Caco-2 (cell line): ENCODE measurements at regions not wholly inside any gene's neighbourhood (a gene's known extent, or its start where the extent isn't known, plus 50 kb on each side); places are given as distances from the start of the nearest gene placed in this dataset.

Experiments used
- BruUV-seq: library from RNA; stranded (reverse); fragments of 400-500 nt; replicated peaks from 2 replicates; lab custom pipeline; 2021; lab: Mats Ljungman, UMichigan
- CTCF ChIA-PET: fragments of 300-600 bp; sonication (Branson Sonifier 250); formaldehyde crosslinking; loops from one replicate; lab custom pipeline; 2022; ENCODE audit warnings: antibody characterized with exemption; lab: Charles Lee
- POLR2A ChIA-PET: fragments of 300-600 bp; sonication (Branson Sonifier 250); formaldehyde crosslinking; loops from one replicate; lab custom pipeline; 2022; ENCODE audit warnings: antibody characterized with exemption; lab: Charles Lee
- DNase-seq, 2 experiments: peaks; one replicate each; pipeline versions ENCODE4 v3.0.0 to v3.0.0-alpha.2; 2020 to 2022
- H3K27me3 ChIP-seq: replicated peaks from 2 replicates; pipeline ENCODE4 v1.6.0; 2011; ENCODE audit warnings: low read length; ENCODE audit not compliant: control insufficient read depth, insufficient read depth
- H3K36me3 ChIP-seq: 2 replicates; pipeline ENCODE4 v1.5.1; 2011; ENCODE audit warnings: low read length; ENCODE audit not compliant: control insufficient read depth, insufficient read depth
- H3K4me1 ChIP-seq: fragments of 250-450 bp; sonication (Bioruptor Pico); 2 replicates; pipeline ENCODE4 v1.5.1; 2020; ENCODE audit warnings: mild to moderate bottlenecking
- H3K4me3 ChIP-seq: 2 replicates; pipeline ENCODE4 v1.5.1; 2011; ENCODE audit warnings: low read depth, mild to moderate bottlenecking, control low read depth, low read length
- H3K9me3 ChIP-seq: fragments of 250-450 bp; sonication (Bioruptor Pico); 2 replicates; pipeline ENCODE4 v1.5.1; 2020; ENCODE audit warnings: mild to moderate bottlenecking, moderate library complexity
- H3K27ac Mint-ChIP-seq: one replicate; pipeline ENCODE4 v1.8.0; 2022; ENCODE audit warnings: mixed read lengths; ENCODE audit not compliant: unreplicated experiment
- H3K27me3 Mint-ChIP-seq: one replicate; pipeline ENCODE4 v1.8.0; 2022; ENCODE audit warnings: mixed read lengths; ENCODE audit not compliant: insufficient read depth, unreplicated experiment
- H3K36me3 Mint-ChIP-seq: one replicate; pipeline ENCODE4 v1.8.0; 2022; ENCODE audit warnings: mild to moderate bottlenecking, mixed read lengths; ENCODE audit not compliant: insufficient read depth, unreplicated experiment
- H3K4me1 Mint-ChIP-seq: one replicate; pipeline ENCODE4 v1.8.0; 2022; ENCODE audit warnings: low read depth, mixed read lengths; ENCODE audit not compliant: unreplicated experiment
- H3K4me3 Mint-ChIP-seq: one replicate; pipeline ENCODE4 v1.8.0; 2022; ENCODE audit warnings: mild to moderate bottlenecking, moderate library complexity, mixed read lengths; ENCODE audit not compliant: unreplicated experiment
- H3K9me3 Mint-ChIP-seq: one replicate; pipeline ENCODE4 v1.8.0; 2022; ENCODE audit warnings: mixed read lengths; ENCODE audit not compliant: unreplicated experiment
- intact Hi-C: fragments of 100-400 bp; cut with micrococcal nuclease; formaldehyde crosslinking; loops from one replicate; pipeline ENCODE4 v1.10.0; 2022; ENCODE audit not compliant: unreplicated experiment
- TF ChIP-seq, protein P1 (sequence below), 2 experiments: fragments of 200-600 bp in 1 of 2; IDR thresholded peaks; 1 replicate in 1 of 2; 2 replicates in 1 of 2; pipeline versions ENCODE4 v1.5.1 to v1.8.0; 2011 to 2022; ENCODE audit warnings: antibody characterized with exemption in 1 of 2, control low read depth in 1 of 2, inconsistent platforms in 1 of 2, low read depth in 1 of 2, low read length in 1 of 2, mild to moderate bottlenecking in 1 of 2, moderate library complexity in 1 of 2; ENCODE audit not compliant: insufficient read depth in 1 of 2, severe bottlenecking in 1 of 2, unreplicated experiment in 1 of 2

DNA sequence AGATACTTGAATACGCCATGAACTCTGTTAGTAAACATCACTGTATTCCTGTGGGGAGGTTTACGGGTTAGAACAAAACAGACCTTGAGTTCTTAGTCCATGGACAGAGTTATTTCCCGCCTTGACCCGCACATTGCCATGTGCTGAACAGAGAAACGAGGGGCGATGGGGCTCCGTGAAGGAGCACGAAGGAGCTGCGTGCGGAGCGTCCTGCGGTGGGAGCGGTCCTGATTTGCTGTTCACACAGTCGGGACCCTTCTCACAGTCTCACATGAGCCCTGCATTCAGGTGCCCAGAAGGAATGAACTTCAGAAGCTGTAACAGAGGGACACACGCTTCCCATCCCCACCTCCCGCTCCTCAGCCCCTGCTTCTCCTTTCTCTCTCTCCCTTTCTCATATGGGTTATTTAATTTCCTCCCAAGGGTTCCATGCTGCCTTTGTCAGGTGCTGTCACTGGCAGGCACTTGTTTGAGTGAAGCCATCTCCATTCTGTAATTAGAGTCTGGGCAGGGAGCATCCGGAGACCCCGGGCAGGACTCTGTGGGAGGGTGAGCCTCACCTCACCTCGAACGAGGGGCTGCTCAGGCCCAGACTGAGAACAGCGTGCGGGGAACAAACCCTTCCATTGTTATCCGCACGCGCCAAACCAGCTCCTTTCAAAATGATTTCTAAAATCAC lies 76.9 kb downstream of the TEX29 start:
- Mint-ChIP-seq H3K36me3 (no peaks in the 10 kb centered on the region), H3K9me3 (peaks cover 10% of the 10 kb centered on the region), H3K4me3 (no peak overlapping the region), H3K4me1 (no peaks in the 10 kb centered on the region), H3K27me3 (peaks cover 35% of the 10 kb centered on the region), H3K27ac (no peak overlapping the region)
- Histone ChIP-seq H3K36me3 (no peaks in the 10 kb centered on the region), H3K4me1 (no peaks in the 10 kb centered on the region), H3K4me3 (no peak overlapping the region), H3K9me3 (no peaks in the 10 kb centered on the region), H3K27me3 (no peaks in the 10 kb centered on the region)
- BruUV-seq, result no TSS peak
- ChIA-PET POLR2A (no interaction called here), CTCF (no interaction called here)
- intact Hi-C loops, result no loop called here
- no peak for DNase-seq
- TF ChIP-seq, protein P1, sequence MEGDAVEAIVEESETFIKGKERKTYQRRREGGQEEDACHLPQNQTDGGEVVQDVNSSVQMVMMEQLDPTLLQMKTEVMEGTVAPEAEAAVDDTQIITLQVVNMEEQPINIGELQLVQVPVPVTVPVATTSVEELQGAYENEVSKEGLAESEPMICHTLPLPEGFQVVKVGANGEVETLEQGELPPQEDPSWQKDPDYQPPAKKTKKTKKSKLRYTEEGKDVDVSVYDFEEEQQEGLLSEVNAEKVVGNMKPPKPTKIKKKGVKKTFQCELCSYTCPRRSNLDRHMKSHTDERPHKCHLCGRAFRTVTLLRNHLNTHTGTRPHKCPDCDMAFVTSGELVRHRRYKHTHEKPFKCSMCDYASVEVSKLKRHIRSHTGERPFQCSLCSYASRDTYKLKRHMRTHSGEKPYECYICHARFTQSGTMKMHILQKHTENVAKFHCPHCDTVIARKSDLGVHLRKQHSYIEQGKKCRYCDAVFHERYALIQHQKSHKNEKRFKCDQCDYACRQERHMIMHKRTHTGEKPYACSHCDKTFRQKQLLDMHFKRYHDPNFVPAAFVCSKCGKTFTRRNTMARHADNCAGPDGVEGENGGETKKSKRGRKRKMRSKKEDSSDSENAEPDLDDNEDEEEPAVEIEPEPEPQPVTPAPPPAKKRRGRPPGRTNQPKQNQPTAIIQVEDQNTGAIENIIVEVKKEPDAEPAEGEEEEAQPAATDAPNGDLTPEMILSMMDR (IDR thresholded peaks at IDR 0.05; ENCODE audit: insufficient read depth in 1 of 2, low read depth in 1 of 2, low read length in 1 of 2, severe bottlenecking in 1 of 2, unreplicated experiment in 1 of 2), result no peak

DNA sequence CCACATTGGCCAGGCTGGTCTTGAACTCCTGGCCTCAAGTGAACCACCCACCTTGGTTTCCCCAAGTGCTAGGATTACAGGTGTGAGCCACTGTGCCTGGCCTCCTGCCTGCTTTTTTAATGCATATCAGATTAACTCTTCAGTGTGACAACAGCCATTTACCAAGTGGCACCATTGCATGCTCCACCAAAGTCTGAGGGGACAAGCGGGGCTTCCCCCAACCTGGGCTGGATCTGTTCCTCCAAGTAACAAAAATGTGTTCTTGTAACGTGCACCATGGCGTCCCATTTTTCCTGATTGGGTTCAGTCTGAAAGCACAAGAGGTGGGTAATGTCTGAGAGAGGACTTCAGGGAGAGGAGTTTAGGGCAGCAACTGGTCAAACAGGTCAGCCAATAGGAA lies 77.8 kb downstream of the TEX29 start:
- no peaks in the 10 kb centered on the region for H3K27me3 ChIP-seq
- no peaks in the 10 kb centered on the region for H3K4me1 Mint-ChIP-seq

DNA sequence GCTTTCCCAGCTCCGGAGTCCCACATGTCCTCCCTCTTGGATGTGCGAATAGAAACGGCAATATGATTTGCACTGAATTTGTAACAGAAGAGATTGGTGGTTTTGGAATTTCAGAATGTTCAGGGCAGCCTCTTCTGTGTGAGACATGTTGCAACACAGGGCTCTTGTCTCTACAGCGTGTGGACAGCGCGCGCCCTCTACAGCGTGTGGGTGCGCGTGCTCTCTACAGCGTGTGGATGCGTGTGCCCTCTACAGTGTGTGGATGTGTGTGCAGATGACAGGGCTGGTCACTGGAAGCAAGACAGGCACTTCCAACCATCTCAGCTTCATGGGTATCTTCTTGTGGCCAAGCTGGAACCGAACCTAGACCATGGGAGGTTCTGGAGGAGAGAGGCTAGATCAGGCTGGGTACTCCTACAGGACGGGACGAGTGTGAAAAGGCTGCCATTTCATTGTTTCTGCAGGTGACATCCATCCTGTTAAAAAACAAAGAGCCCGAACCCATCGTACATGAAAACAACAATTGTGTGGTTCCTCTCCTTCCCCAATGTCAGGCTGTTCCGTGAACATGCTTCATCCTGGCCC lies 78.4 kb downstream of the TEX29 start:
- Mint-ChIP-seq H3K27me3 (peaks cover 34% of the 10 kb centered on the region), H3K27ac (no peak overlapping the region), H3K4me1 (no peaks in the 10 kb centered on the region), H3K4me3 (no peak overlapping the region), H3K9me3 (peaks cover 10% of the 10 kb centered on the region), H3K36me3 (no peaks in the 10 kb centered on the region)
- DNase-seq, result no peak
- no peak overlapping the region for H3K4me3 ChIP-seq
- ChIA-PET CTCF (no interaction called here), POLR2A (no interaction called here)
- no peaks in the 10 kb centered on the region for H3K27me3 ChIP-seq
- H3K9me3 ChIP-seq, result no peaks in the 10 kb centered on the region
- intact Hi-C loops, result no loop called here
- H3K36me3 ChIP-seq, result no peaks in the 10 kb centered on the region
- no TSS peak for BruUV-seq
- TF ChIP-seq, protein P1 (IDR thresholded peaks at IDR 0.05; ENCODE audit: insufficient read depth in 1 of 2, low read depth in 1 of 2, low read length in 1 of 2, severe bottlenecking in 1 of 2, unreplicated experiment in 1 of 2), result no peak
- no peaks in the 10 kb centered on the region for H3K4me1 ChIP-seq

More for the DNA sequence above, 77.8 kb downstream of the TEX29 start:
- H3K27ac Mint-ChIP-seq, result no peak overlapping the region
- H3K36me3 Mint-ChIP-seq, result no peaks in the 10 kb centered on the region
- TF ChIP-seq, protein P1 (IDR thresholded peaks at IDR 0.05; ENCODE audit: insufficient read depth in 1 of 2, low read depth in 1 of 2, low read length in 1 of 2, severe bottlenecking in 1 of 2, unreplicated experiment in 1 of 2), result no peak
- Histone ChIP-seq H3K36me3 (no peaks in the 10 kb centered on the region), H3K9me3 (no peaks in the 10 kb centered on the region), H3K4me3 (no peak overlapping the region), H3K4me1 (no peaks in the 10 kb centered on the region)
- intact Hi-C loops, result no loop called here
- no TSS peak for BruUV-seq
- DNase-seq, result no peak
- peaks cover 10% of the 10 kb centered on the region for H3K9me3 Mint-ChIP-seq
- peaks cover 34% of the 10 kb centered on the region for H3K27me3 Mint-ChIP-seq
- POLR2A ChIA-PET, result no interaction called here
- no peak overlapping the region for H3K4me3 Mint-ChIP-seq
- CTCF ChIA-PET, result no interaction called here
